ENCODE measurements at regions not wholly inside any gene's neighbourhood (a gene's known extent, or its start where the extent isn't known, plus 50 kb on each side); places are given as distances from the start of the nearest gene placed in this dataset.
"Not testable (repeated sequence)": the region's sequence is repeated elsewhere in the genome, so short reads cannot be mapped to it uniquely, and the experiment has no call there.

- Mint-ChIP-seq H3K36me3 (ENCODE audit: insufficient read depth) (peaks cover 1% of the 10 kb centered on the region), H3K27me3 (peaks cover 60% of the 10 kb centered on the region)
Measured at GRCh38 chr1:47688461-47689296, 250.8 kb downstream of the FOXD2 start.

GRCh38 chr1:47689894-47690293 lies 252.1 kb downstream of the FOXD2 start:
- H3K9me3 Mint-ChIP-seq: no peaks in the 10 kb centered on the region
- peaks cover under 1% of the 10 kb centered on the region for H3K36me3 Mint-ChIP-seq (ENCODE audit: insufficient read depth)
- no peaks in the 10 kb centered on the region for H3K4me1 Mint-ChIP-seq
- H3K27ac Mint-ChIP-seq (ENCODE audit: low read depth): no peak overlapping the region
- no peak overlapping the region for H3K4me3 Mint-ChIP-seq
- ATAC-seq (replicated peaks; ENCODE audit: extremely low read depth, poor library complexity, severe bottlenecking): no peak
- peaks cover 48% of the 10 kb centered on the region for H3K27me3 Mint-ChIP-seq
- no peak for DNase-seq (ENCODE audit: low spot score in 2 of 2)

More at GRCh38 chr1:47688461-47689296, 250.8 kb downstream of the FOXD2 start:
- no peak overlapping the region for H3K27ac Mint-ChIP-seq (ENCODE audit: low read depth)
- H3K4me1 Mint-ChIP-seq: no peaks in the 10 kb centered on the region
- ATAC-seq (replicated peaks; ENCODE audit: extremely low read depth, poor library complexity, severe bottlenecking) (no peak), DNase-seq (ENCODE audit: low spot score in 2 of 2) (no peak)
- no peaks in the 10 kb centered on the region for H3K9me3 Mint-ChIP-seq
- H3K4me3 Mint-ChIP-seq: no peak overlapping the region

- ATAC-seq (replicated peaks; ENCODE audit: extremely low read depth, poor library complexity, severe bottlenecking) (no peak), DNase-seq (ENCODE audit: low spot score in 2 of 2) (no peak)
- H3K36me3 Mint-ChIP-seq (ENCODE audit: insufficient read depth): no peaks in the 10 kb centered on the region
- H3K27ac Mint-ChIP-seq (ENCODE audit: low read depth): no peak overlapping the region
- no peaks in the 10 kb centered on the region for H3K9me3 Mint-ChIP-seq
- H3K4me3 Mint-ChIP-seq: no peak overlapping the region
- peaks cover 43% of the 10 kb centered on the region for H3K27me3 Mint-ChIP-seq
- no peaks in the 10 kb centered on the region for H3K4me1 Mint-ChIP-seq
Measured at GRCh38 chr1:47690341-47691250, 252.8 kb downstream of the FOXD2 start.

GRCh38 chr1:47691293-47691692 lies 253.4 kb downstream of the FOXD2 start:
- DNase-seq (ENCODE audit: low spot score in 2 of 2); H3K4me3 Mint-ChIP-seq; H3K27ac Mint-ChIP-seq (ENCODE audit: low read depth); ATAC-seq (replicated peaks; ENCODE audit: extremely low read depth, poor library complexity, severe bottlenecking); H3K9me3 Mint-ChIP-seq; H3K4me1 Mint-ChIP-seq; H3K36me3 Mint-ChIP-seq (ENCODE audit: insufficient read depth): not testable (repeated sequence)
- peaks cover 43% of the 10 kb centered on the region for H3K27me3 Mint-ChIP-seq

GRCh38 chr1:47692196-47692595 lies 254.4 kb downstream of the FOXD2 start:
- Mint-ChIP-seq H3K27me3 (peaks cover 39% of the 10 kb centered on the region), H3K9me3 (no peaks in the 10 kb centered on the region), H3K4me1 (no peaks in the 10 kb centered on the region), H3K27ac (ENCODE audit: low read depth) (no peak overlapping the region), H3K4me3 (no peak overlapping the region), H3K36me3 (ENCODE audit: insufficient read depth) (no peaks in the 10 kb centered on the region)
- DNase-seq (ENCODE audit: low spot score in 2 of 2): no peak
- no peak for ATAC-seq (replicated peaks; ENCODE audit: extremely low read depth, poor library complexity, severe bottlenecking)

GRCh38 chr1:47693115-47693514 lies 255.3 kb downstream of the FOXD2 start:
- Mint-ChIP-seq H3K27ac (ENCODE audit: low read depth) (no peak overlapping the region), H3K27me3 (peaks cover 30% of the 10 kb centered on the region), H3K4me3 (no peak overlapping the region), H3K9me3 (no peaks in the 10 kb centered on the region), H3K36me3 (ENCODE audit: insufficient read depth) (no peaks in the 10 kb centered on the region), H3K4me1 (no peaks in the 10 kb centered on the region)
- DNase-seq (ENCODE audit: low spot score in 2 of 2) (no peak), ATAC-seq (replicated peaks; ENCODE audit: extremely low read depth, poor library complexity, severe bottlenecking) (no peak)

GRCh38 chr1:47694011-47694890 lies 256.4 kb downstream of the FOXD2 start:
- Mint-ChIP-seq H3K4me1 (no peaks in the 10 kb centered on the region), H3K27me3 (peaks cover 23% of the 10 kb centered on the region), H3K4me3 (no peak overlapping the region), H3K36me3 (ENCODE audit: insufficient read depth) (no peaks in the 10 kb centered on the region), H3K27ac (ENCODE audit: low read depth) (no peak overlapping the region), H3K9me3 (no peaks in the 10 kb centered on the region)
- ATAC-seq (replicated peaks; ENCODE audit: extremely low read depth, poor library complexity, severe bottlenecking) (no peak), DNase-seq (ENCODE audit: low spot score in 2 of 2) (no peak)

- H3K4me1 Mint-ChIP-seq: no peaks in the 10 kb centered on the region
- H3K27ac Mint-ChIP-seq (ENCODE audit: low read depth): no peak overlapping the region
- no peak overlapping the region for H3K4me3 Mint-ChIP-seq
- H3K9me3 Mint-ChIP-seq: no peaks in the 10 kb centered on the region
- peaks cover 4% of the 10 kb centered on the region for H3K27me3 Mint-ChIP-seq
- ATAC-seq (replicated peaks; ENCODE audit: extremely low read depth, poor library complexity, severe bottlenecking) (no peak), DNase-seq (ENCODE audit: low spot score in 2 of 2) (no peak)
- H3K36me3 Mint-ChIP-seq (ENCODE audit: insufficient read depth): no peaks in the 10 kb centered on the region
Measured at GRCh38 chr1:47696404-47696736, 258.5 kb downstream of the FOXD2 start.

GRCh38 chr1:47696737-47697441 lies 259.0 kb downstream of the FOXD2 start:
- Mint-ChIP-seq H3K27ac (ENCODE audit: low read depth) (no peak overlapping the region), H3K4me1 (no peaks in the 10 kb centered on the region), H3K27me3 (no peaks in the 10 kb centered on the region), H3K36me3 (ENCODE audit: insufficient read depth) (no peaks in the 10 kb centered on the region), H3K4me3 (no peak overlapping the region), H3K9me3 (no peaks in the 10 kb centered on the region)
- ATAC-seq (replicated peaks; ENCODE audit: extremely low read depth, poor library complexity, severe bottlenecking) (no peak), DNase-seq (ENCODE audit: low spot score in 2 of 2) (no peak)

- Mint-ChIP-seq H3K27ac (ENCODE audit: low read depth) (no peak overlapping the region), H3K36me3 (ENCODE audit: insufficient read depth) (no peaks in the 10 kb centered on the region), H3K9me3 (no peaks in the 10 kb centered on the region), H3K27me3 (no peaks in the 10 kb centered on the region), H3K4me3 (no peak overlapping the region), H3K4me1 (no peaks in the 10 kb centered on the region)
- DNase-seq (ENCODE audit: low spot score in 2 of 2) (no peak), ATAC-seq (replicated peaks; ENCODE audit: extremely low read depth, poor library complexity, severe bottlenecking) (no peak)
Measured at GRCh38 chr1:47697616-47698335, 259.9 kb downstream of the FOXD2 start.

- Mint-ChIP-seq H3K36me3 (ENCODE audit: insufficient read depth) (no peaks in the 10 kb centered on the region), H3K4me3 (no peak overlapping the region), H3K4me1 (no peaks in the 10 kb centered on the region), H3K9me3 (no peaks in the 10 kb centered on the region), H3K27me3 (peaks cover 2% of the 10 kb centered on the region), H3K27ac (ENCODE audit: low read depth) (no peak overlapping the region)
- ATAC-seq (replicated peaks; ENCODE audit: extremely low read depth, poor library complexity, severe bottlenecking): no peak
- DNase-seq (ENCODE audit: low spot score in 2 of 2): no peak
Measured at GRCh38 chr1:47699492-47700235, 261.8 kb downstream of the FOXD2 start.
